ENCODE measurements at regions not wholly inside any gene's neighbourhood (a gene's known extent, or its start where the extent isn't known, plus 50 kb on each side); places are given as distances from the start of the nearest gene placed in this dataset.

DNA sequence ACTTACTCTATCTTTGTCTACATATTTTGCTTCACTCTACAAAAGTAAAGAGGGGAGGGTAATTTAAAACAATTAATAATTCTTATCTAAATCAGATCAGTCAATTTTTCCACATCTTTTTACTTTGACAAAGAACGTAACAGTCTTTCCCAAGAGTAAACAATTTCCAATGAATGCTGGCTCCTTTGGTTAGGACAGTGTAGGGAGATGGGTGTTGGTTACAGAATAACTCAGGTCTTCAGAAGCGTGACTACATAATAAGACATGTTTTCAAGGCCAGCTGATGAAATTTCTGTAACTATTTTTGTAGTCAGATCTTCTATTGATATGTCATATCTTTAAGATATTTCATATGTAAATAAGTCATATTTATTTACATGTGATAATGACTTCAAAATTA lies 183.0 kb upstream of the CAND1 start:
- TF ChIP-seq, protein P1, sequence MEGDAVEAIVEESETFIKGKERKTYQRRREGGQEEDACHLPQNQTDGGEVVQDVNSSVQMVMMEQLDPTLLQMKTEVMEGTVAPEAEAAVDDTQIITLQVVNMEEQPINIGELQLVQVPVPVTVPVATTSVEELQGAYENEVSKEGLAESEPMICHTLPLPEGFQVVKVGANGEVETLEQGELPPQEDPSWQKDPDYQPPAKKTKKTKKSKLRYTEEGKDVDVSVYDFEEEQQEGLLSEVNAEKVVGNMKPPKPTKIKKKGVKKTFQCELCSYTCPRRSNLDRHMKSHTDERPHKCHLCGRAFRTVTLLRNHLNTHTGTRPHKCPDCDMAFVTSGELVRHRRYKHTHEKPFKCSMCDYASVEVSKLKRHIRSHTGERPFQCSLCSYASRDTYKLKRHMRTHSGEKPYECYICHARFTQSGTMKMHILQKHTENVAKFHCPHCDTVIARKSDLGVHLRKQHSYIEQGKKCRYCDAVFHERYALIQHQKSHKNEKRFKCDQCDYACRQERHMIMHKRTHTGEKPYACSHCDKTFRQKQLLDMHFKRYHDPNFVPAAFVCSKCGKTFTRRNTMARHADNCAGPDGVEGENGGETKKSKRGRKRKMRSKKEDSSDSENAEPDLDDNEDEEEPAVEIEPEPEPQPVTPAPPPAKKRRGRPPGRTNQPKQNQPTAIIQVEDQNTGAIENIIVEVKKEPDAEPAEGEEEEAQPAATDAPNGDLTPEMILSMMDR (IDR thresholded peaks at IDR 0.05), result no peak
- TF ChIP-seq POLR2A (IDR thresholded peaks at IDR 0.05) (no peak), EP300 (IDR thresholded peaks at IDR 0.05) (no peak)

All from tibial nerve (tissue), 4 donors.